Right lobe of liver (tissue), 6 donors: ENCODE measurements at regions not wholly inside any gene's neighbourhood (a gene's known extent, or its start where the extent isn't known, plus 50 kb on each side); places are given as distances from the start of the nearest gene placed in this dataset.

Experiments
- ATAC-seq, 4 donors: fragments of 200-7000 bp; cut with Tn5 transposase; one replicate each; pipeline ENCODE4 v1.9.1; 2020; ENCODE audit warnings: mild to moderate bottlenecking in 4 of 4, moderate library complexity in 4 of 4
- DNase-seq, 3 donors: peaks; one replicate each; pipeline ENCODE4 v3.0.0-alpha.2; 2020
- H3K27ac ChIP-seq, 3 donors: fragments of 200-600 bp; one replicate each; pipeline ENCODE4 v1.8.0; 2022
- H3K27me3 ChIP-seq, 2 donors: fragments of 200-600 bp; one replicate each; pipeline ENCODE4 v1.8.0; 2022
- H3K36me3 ChIP-seq, 4 donors: fragments of 200-600 bp; sonication (generic) in 1 of 4; one replicate each; pipeline versions ENCODE4 v1.5.1 to v1.8.0; 2017 to 2022; ENCODE audit warnings: control low read depth in 1 of 4
- H3K4me1 ChIP-seq, 4 donors: fragments of 200-600 bp; sonication (generic) in 1 of 4; one replicate each; pipeline versions ENCODE4 v1.5.1 to v1.8.0; 2017 to 2022; ENCODE audit warnings: control low read depth in 1 of 4
- H3K4me3 ChIP-seq, 3 donors: fragments of 200-600 bp; one replicate each; pipeline ENCODE4 v1.8.0; 2022
- H3K9me3 ChIP-seq, 4 donors: fragments of 200-600 bp; sonication (generic) in 1 of 4; one replicate each; pipeline versions ENCODE4 v1.5.1 to v1.8.0; 2017 to 2022; ENCODE audit warnings: control low read depth in 1 of 4
- POLR2A ChIP-seq: fragments of 450-650 bp; IDR thresholded peaks from one replicate; pipeline ENCODE4 v1.6.1; 2017; ENCODE audit warnings: antibody characterized with exemption, mild to moderate bottlenecking
- WGBS: methylation state at CpG from one replicate; pipeline ENCODE4 v1.1.6; 2018; ENCODE audit warnings: low coverage, low lambda C conversion rate; ENCODE audit not compliant: insufficient coverage; ENCODE audit errors: missing lambda C conversion rate; 5-methylcytosine and 5-hydroxymethylcytosine counted together
- intact Hi-C, 2 donors: fragments of 100-400 bp; cut with DNase I; formaldehyde crosslinking; loops; one replicate each; pipeline versions ENCODE4 v1.11.2 to v1.14.1; 2022
- TF ChIP-seq, protein P1 (sequence below), 4 donors: fragments of 200-600 bp in 3 of 4; fragments of 450-650 bp in 1 of 4; IDR thresholded peaks; one replicate each; pipeline versions ENCODE4 v1.5.1 to v1.8.0; 2016 to 2022; ENCODE audit warnings: antibody characterized with exemption in 4 of 4, mild to moderate bottlenecking in 2 of 4
- donor health status: DM: no; HTN: yes; CAD: no.
- donor health status: DM: no; HTN: no; CAD: no.
- donor health status: DM: no; HTN: no; CAD: no.
- donor health status: DM: no; HTN: yes; CAD: no.
- donor health status: DM: no; HTN: yes; CAD: no.

DNA sequence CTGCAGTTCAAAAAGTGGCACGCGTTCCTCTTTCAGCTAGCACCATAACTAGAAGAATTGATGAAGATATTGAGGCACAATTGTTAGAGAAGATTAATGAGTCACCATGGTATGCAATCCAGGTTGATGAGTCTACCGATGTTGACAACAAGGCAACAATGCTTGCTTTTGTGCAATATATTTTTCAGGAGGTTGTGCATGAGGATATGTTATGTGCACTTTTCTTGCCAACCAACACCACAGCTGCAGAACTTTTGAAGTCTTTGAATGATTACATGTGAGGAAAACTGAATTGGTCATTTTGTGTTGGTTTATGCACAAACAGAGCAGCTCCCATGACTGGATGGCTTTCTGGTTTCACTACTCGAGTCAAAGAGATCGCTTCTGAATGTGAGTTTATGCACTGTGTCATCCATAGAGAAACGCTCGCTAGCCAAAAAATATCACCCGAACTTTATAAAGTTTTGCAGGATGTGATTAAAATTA, 129.3 kb upstream of the SLC24A3 start:
- 63% methylated on average over 8 of the region's 8 CpGs for WGBS
- intact Hi-C loops: no loop called here
- DNase-seq: no peak
- Histone ChIP-seq H3K4me1 (no peaks in the 10 kb centered on the region), H3K9me3 (no peaks in the 10 kb centered on the region), H3K27me3 (no peaks in the 10 kb centered on the region), H3K27ac (no peak overlapping the region), H3K36me3 (no peaks in the 10 kb centered on the region), H3K4me3 (no peak overlapping the region)
- ATAC-seq: no peak
- TF ChIP-seq, protein P1, sequence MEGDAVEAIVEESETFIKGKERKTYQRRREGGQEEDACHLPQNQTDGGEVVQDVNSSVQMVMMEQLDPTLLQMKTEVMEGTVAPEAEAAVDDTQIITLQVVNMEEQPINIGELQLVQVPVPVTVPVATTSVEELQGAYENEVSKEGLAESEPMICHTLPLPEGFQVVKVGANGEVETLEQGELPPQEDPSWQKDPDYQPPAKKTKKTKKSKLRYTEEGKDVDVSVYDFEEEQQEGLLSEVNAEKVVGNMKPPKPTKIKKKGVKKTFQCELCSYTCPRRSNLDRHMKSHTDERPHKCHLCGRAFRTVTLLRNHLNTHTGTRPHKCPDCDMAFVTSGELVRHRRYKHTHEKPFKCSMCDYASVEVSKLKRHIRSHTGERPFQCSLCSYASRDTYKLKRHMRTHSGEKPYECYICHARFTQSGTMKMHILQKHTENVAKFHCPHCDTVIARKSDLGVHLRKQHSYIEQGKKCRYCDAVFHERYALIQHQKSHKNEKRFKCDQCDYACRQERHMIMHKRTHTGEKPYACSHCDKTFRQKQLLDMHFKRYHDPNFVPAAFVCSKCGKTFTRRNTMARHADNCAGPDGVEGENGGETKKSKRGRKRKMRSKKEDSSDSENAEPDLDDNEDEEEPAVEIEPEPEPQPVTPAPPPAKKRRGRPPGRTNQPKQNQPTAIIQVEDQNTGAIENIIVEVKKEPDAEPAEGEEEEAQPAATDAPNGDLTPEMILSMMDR (IDR thresholded peaks at IDR 0.05): no peak
- TF ChIP-seq POLR2A: no peak

DNA sequence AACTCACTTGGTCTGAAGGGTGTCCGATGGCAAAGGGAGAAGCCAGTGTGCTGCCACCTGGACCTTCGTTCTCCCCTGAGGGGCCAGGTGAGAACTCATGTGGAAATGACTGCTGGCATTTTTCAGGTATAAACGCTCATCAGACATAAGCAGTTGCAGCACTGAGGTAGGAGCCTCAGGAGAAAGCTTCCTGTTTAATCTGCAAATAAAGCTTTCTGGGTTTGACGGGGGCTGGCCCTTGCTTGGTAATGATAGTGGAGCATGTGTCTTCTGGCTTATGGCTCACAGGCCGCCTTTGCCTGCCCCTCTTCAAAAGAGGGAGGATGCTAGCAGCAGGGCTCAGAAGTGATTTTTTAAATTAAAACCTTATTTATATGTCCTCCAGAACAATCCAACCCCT, 122.1 kb upstream of the SLC24A3 start:
- intact Hi-C loops: no loop called here
- no peak overlapping the region for H3K4me3 ChIP-seq
- H3K9me3 ChIP-seq: no peaks in the 10 kb centered on the region
- DNase-seq: no peak
- H3K4me1 ChIP-seq: no peaks in the 10 kb centered on the region
- TF ChIP-seq POLR2A: no peak
- TF ChIP-seq, protein P1 (IDR thresholded peaks at IDR 0.05): no peak
- no peak overlapping the region for H3K27ac ChIP-seq
- H3K36me3 ChIP-seq: no peaks in the 10 kb centered on the region
- WGBS: 50% methylated on average over 5 of the region's 5 CpGs
- no peak for ATAC-seq
- no peaks in the 10 kb centered on the region for H3K27me3 ChIP-seq

DNA sequence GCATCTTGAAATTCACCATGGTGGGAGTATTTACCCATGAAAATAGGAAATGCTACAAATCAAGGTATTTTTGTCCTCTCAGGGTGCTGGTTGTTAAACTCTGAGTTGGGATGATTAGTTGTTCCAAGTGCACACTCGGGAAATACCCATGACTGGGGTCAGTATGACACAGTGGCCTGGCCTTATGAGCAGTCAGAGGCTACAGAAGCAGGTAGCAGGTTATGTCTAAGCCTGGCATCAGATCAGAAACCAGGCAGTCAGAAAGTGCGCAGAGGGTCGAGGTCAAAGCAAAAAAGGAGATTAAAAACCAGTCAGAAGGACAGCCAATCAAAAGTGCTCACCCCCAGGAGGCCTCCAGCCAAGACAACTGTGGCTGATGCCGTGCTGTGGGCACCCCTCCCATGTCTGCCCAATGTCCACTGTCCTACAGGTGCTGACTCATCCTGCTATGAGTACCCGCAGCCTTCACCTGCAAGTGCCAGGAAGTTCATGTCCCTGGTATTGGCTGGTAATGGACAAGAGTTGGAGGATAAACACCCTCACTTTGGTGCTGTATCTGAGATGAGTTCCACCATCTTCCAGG, 117.4 kb upstream of the SLC24A3 start:
- TF ChIP-seq POLR2A: no peak
- H3K9me3 ChIP-seq: no peaks in the 10 kb centered on the region
- intact Hi-C loops: no loop called here
- H3K36me3 ChIP-seq: no peaks in the 10 kb centered on the region
- WGBS: 41% methylated on average over 2 of the region's 5 CpGs
- H3K4me3 ChIP-seq: no peak overlapping the region
- no peaks in the 10 kb centered on the region for H3K4me1 ChIP-seq
- no peak overlapping the region for H3K27ac ChIP-seq
- ATAC-seq (peak in 2 of 4 donors; percentile 76 to 86), DNase-seq (peak in 1 of 3 donors; percentile 23)
- no peaks in the 10 kb centered on the region for H3K27me3 ChIP-seq

DNA sequence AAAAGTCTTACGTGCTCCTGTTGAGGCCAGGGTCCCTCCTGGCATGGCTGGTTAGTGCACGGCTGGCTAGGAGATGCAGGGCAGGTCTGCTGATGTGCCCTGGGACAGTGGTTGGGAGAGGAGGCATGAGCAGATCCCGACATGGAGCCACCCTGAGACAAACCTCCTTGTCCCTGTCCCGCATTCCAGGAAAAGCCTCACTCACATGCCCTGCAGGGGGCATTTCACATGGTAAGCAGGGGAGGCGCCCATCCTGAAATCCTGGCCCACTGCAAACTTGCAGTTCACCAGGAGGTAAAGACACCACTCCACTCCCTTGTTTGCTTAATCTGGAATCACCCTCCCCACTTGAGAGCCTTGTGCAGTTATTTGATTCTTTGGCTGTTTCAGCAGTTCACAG, 116.7 kb upstream of the SLC24A3 start:
- DNase-seq (no peak), ATAC-seq (no peak)
- Histone ChIP-seq H3K4me3 (no peak overlapping the region), H3K27me3 (no peaks in the 10 kb centered on the region), H3K9me3 (no peaks in the 10 kb centered on the region), H3K36me3 (no peaks in the 10 kb centered on the region), H3K27ac (no peak overlapping the region), H3K4me1 (no peaks in the 10 kb centered on the region)
- WGBS: 59% methylated on average over 5 of the region's 5 CpGs
- intact Hi-C loops: no loop called here
- TF ChIP-seq POLR2A: no peak
- TF ChIP-seq, protein P1 (IDR thresholded peaks at IDR 0.05): no peak

DNA sequence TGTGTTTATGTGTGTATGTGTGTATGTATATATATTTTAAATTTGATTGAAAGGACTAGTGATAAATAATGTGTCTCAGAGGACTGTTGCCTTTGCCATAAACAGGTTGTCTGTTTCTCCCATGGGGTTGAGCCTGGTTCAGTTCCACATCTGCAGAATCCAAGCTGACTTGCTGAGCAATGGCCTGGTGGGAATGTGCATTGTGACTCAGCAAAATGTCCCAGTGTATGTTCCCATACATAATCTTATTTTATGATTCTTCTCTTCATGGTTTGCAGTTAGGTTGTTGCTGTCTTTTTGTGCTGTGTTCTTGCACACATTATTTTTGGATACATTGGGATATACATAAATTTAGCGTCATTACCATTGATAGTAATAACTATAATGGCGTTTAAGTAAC, 115.6 kb upstream of the SLC24A3 start:
- Histone ChIP-seq H3K36me3 (no peaks in the 10 kb centered on the region), H3K27me3 (no peaks in the 10 kb centered on the region), H3K4me3 (no peak overlapping the region), H3K9me3 (no peaks in the 10 kb centered on the region), H3K4me1 (no peaks in the 10 kb centered on the region), H3K27ac (no peak overlapping the region)
- DNase-seq (no peak), ATAC-seq (no peak)
- intact Hi-C loops: no loop called here
- WGBS: 88% methylated on average over 2 of the region's 2 CpGs
- TF ChIP-seq, protein P1 (IDR thresholded peaks at IDR 0.05): no peak
- no peak for TF ChIP-seq POLR2A
